A673 (cell line): ENCODE measurements at regions not wholly inside any gene's neighbourhood (a gene's known extent, or its start where the extent isn't known, plus 50 kb on each side); places are given as distances from the start of the nearest gene placed in this dataset.

ENCODE experiments used
- BruUV-seq: library from RNA; stranded (reverse); fragments of 400-500 nt; replicated peaks from 2 replicates; lab custom pipeline; 2021; lab: Mats Ljungman, UMichigan
- CTCF ChIA-PET: fragments of 300-600 bp; sonication (Branson Sonifier 250); formaldehyde crosslinking; loops from one replicate; lab custom pipeline; 2022; ENCODE audit warnings: antibody characterized with exemption; lab: Charles Lee
- POLR2A ChIA-PET: fragments of 300-600 bp; sonication (Branson Sonifier 250); formaldehyde crosslinking; loops from one replicate; lab custom pipeline; 2022; ENCODE audit warnings: antibody characterized with exemption; ENCODE audit not compliant: low non-redundant PET; lab: Charles Lee
- DNase-seq: peaks from one replicate; pipeline ENCODE4 v3.0.0-alpha.2; 2015; ENCODE audit warnings: low spot score
- H3K27ac ChIP-seq: fragments of 200-600 bp; sonication (generic); 2 replicates; pipeline ENCODE4 v1.5.1; 2016; ENCODE audit warnings: mixed run types, low read depth, mild to moderate bottlenecking, mixed read lengths, antibody characterized with exemption, low read length; ENCODE audit not compliant: poor library complexity, severe bottlenecking
- H3K27me3 ChIP-seq: fragments of 200-600 bp; sonication (generic); replicated peaks from 2 replicates; pipeline ENCODE4 v1.6.1; 2017; ENCODE audit warnings: mixed run types, low read depth, mild to moderate bottlenecking, mixed read lengths, antibody characterized with exemption, low read length; ENCODE audit not compliant: insufficient read depth, poor library complexity
- H3K36me3 ChIP-seq: fragments of 200-600 bp; sonication (generic); 2 replicates; pipeline ENCODE4 v1.6.1; 2016; ENCODE audit warnings: mixed run types, mild to moderate bottlenecking, mixed read lengths, antibody characterized with exemption, low read length; ENCODE audit not compliant: insufficient read depth, poor library complexity, severe bottlenecking
- H3K4me1 ChIP-seq: fragments of 200-600 bp; sonication (generic); 2 replicates; pipeline ENCODE4 v1.6.1; 2017; ENCODE audit warnings: mixed run types, mild to moderate bottlenecking, mixed read lengths, antibody characterized with exemption, low read length; ENCODE audit not compliant: insufficient read depth, poor library complexity, severe bottlenecking
- H3K4me3 ChIP-seq: fragments of 200-600 bp; sonication (generic); 2 replicates; pipeline ENCODE4 v1.5.1; 2016; ENCODE audit warnings: low read depth, mixed run types, mild to moderate bottlenecking, mixed read lengths, low read length; ENCODE audit not compliant: poor library complexity, severe bottlenecking
- H3K9me3 ChIP-seq: fragments of 200-600 bp; sonication (generic); 2 replicates; pipeline ENCODE4 v1.6.1; 2016; ENCODE audit warnings: mixed run types, low read depth, mild to moderate bottlenecking, mixed read lengths, antibody characterized with exemption, low read length; ENCODE audit not compliant: poor library complexity, severe bottlenecking
- CTCF ChIP-seq: fragments of 300-800, 200-600 bp; sonication (generic); conservative IDR thresholded peaks from 2 replicates; pipeline ENCODE4 v1.5.1; 2017; ENCODE audit warnings: low read depth, mild to moderate bottlenecking, antibody characterized with exemption, low read length, moderate library complexity, mixed read lengths
- EZH2 ChIP-seq: fragments of 200-600 bp; sonication (generic); IDR thresholded peaks from 2 replicates; pipeline ENCODE4 v1.6.1; 2017; ENCODE audit warnings: borderline replicate concordance, low read depth, mild to moderate bottlenecking, mixed read lengths, antibody characterized with exemption, low read length; ENCODE audit not compliant: poor library complexity, severe bottlenecking
- intact Hi-C: fragments of 100-400 bp; cut with micrococcal nuclease; formaldehyde crosslinking; loops from one replicate; pipeline ENCODE4 v1.10.0; 2022; ENCODE audit not compliant: unreplicated experiment

- peak; percentile 71 for DNase-seq
- H3K36me3 ChIP-seq: no peaks in the 10 kb centered on the region
- peaks cover 3% of the 10 kb centered on the region for H3K4me1 ChIP-seq
- CTCF ChIA-PET: no interaction called here
- BruUV-seq: no TSS peak
- H3K27ac ChIP-seq: no peak overlapping the region
- POLR2A ChIA-PET: interaction anchor here (0.6 kb wide), 1 partner anchor 28 kb away, joined by 3 read pairs; no protein-coding TSS in a partner anchor
- no peak overlapping the region for H3K4me3 ChIP-seq
- no peaks in the 10 kb centered on the region for H3K9me3 ChIP-seq
- no peak for TF ChIP-seq EZH2
- no peak for TF ChIP-seq CTCF
- H3K27me3 ChIP-seq: no peaks in the 10 kb centered on the region
- intact Hi-C loops: no loop called here
These were observed 60.8 kb upstream of the MED13L start for GRCh38 chr12:116338064-116338846.

- ChIA-PET CTCF (no interaction called here), POLR2A (interaction anchor here (0.6 kb wide), 1 partner anchor 29 kb away, joined by 3 read pairs; no protein-coding TSS in a partner anchor)
- Histone ChIP-seq H3K9me3 (no peaks in the 10 kb centered on the region), H3K27me3 (no peaks in the 10 kb centered on the region), H3K4me3 (no peak overlapping the region), H3K4me1 (peaks cover 3% of the 10 kb centered on the region), H3K27ac (no peak overlapping the region), H3K36me3 (no peaks in the 10 kb centered on the region)
- DNase-seq: no peak
- intact Hi-C loops: no loop called here
- no TSS peak for BruUV-seq
- TF ChIP-seq CTCF (no peak), EZH2 (no peak)
These were observed 61.6 kb upstream of the MED13L start for GRCh38 chr12:116339062-116339461.

GRCh38 chr12:116339800-116340371, 62.4 kb upstream of the MED13L start:
- peaks cover 3% of the 10 kb centered on the region for H3K4me1 ChIP-seq
- ChIA-PET CTCF (no interaction called here), POLR2A (no interaction called here)
- no peaks in the 10 kb centered on the region for H3K9me3 ChIP-seq
- no peak for DNase-seq
- no peak overlapping the region for H3K4me3 ChIP-seq
- BruUV-seq: no TSS peak
- no peak overlapping the region for H3K27ac ChIP-seq
- no peaks in the 10 kb centered on the region for H3K36me3 ChIP-seq
- TF ChIP-seq EZH2: no peak
- no peak for TF ChIP-seq CTCF
- intact Hi-C loops: no loop called here
- H3K27me3 ChIP-seq: no peaks in the 10 kb centered on the region
